ENCODE measurements at regions not wholly inside any gene's neighbourhood (a gene's known extent, or its start where the extent isn't known, plus 50 kb on each side); places are given as distances from the start of the nearest gene placed in this dataset.

GRCh38 chr22:49656291-49656851 is 171.3 kb downstream of the BRD1 start:
- WGBS, 2 donors, result 82 to 84% methylated on average over 17 to 23 of the region's 25 CpGs
- peaks cover 0 to 4% (median 0%) of the 10 kb centered on the region in 4 donors for H3K4me1 ChIP-seq
- H3K36me3 ChIP-seq, result no peaks in the 10 kb centered on the region
- peak overlapping the region in 1 of 4 donors; percentile 72 for H3K27ac ChIP-seq
- peaks cover 0 to 9% (median 0%) of the 10 kb centered on the region in 4 donors for H3K9me3 ChIP-seq
- TF ChIP-seq EP300 (IDR thresholded peaks at IDR 0.05) (no peak), POLR2A (IDR thresholded peaks at IDR 0.05) (no peak), CTCF (IDR thresholded peaks at IDR 0.05) (no peak)
- peak overlapping the region; percentile 15 to 53 (median 38) for H3K4me3 ChIP-seq
- H3K27me3 ChIP-seq, result no peaks in the 10 kb centered on the region
- DNase-seq (ENCODE audit: low spot score in 2 of 2), result no peak

GRCh38 chr22:49655168-49655812 is 172.4 kb downstream of the BRD1 start:
- Histone ChIP-seq H3K27ac (no peak overlapping the region), H3K4me1 (peaks cover 0 to 4% (median 0%) of the 10 kb centered on the region in 4 donors), H3K36me3 (no peaks in the 10 kb centered on the region), H3K27me3 (no peaks in the 10 kb centered on the region), H3K9me3 (peaks cover 0 to 19% (median 0%) of the 10 kb centered on the region in 4 donors), H3K4me3 (no peak overlapping the region)
- no peak for TF ChIP-seq CTCF (IDR thresholded peaks at IDR 0.05)
- 62 to 75% methylated on average over 23 to 29 of the region's 29 CpGs for WGBS, 2 donors
- no peak for DNase-seq (ENCODE audit: low spot score in 2 of 2)

DNA sequence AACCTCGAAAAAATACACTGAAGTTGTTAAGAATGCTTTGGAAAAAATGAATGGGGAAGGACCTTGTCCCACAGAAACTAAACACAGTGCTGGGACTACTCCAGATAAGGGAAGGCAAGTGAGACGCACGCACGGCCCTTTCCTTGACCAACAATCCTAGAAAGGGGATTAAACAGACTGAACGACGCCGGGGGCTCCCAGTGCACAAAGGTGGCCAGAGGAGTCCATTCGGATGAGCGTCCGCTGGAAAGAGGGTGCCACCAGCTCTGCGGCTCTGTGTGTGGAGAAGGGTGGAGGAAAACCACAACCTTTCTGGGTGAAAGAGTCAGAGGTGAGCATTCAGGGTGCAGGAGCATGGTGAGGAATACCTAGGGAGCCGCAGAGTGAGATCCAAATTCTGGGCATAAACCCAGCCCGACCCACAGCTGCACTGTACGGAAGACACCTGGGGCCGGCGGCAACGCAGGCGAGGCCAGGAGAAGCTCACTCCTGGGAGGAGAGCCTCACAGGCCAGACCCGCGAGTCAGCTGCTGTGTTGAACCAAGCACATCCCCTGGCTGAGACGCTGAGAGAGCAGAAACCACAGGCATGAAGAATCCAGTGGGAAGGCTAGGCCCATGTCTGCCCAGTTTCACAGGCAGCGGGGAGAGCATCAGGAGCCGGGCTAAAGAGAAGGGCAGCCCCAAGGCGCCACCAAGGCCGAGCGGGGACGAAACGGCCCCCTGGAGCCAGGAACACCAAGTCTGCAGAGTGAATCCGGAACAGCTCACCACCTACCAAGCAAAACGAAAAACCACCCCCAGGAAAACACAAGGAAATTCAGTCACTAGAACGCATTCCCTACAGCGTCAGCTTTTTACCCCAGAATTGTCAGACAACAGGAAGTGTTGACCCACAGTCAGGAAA is 177.1 kb downstream of the BRD1 start:
- no peak overlapping the region for H3K4me3 ChIP-seq
- H3K9me3 ChIP-seq, result peaks cover 0 to 23% (median 0%) of the 10 kb centered on the region in 4 donors
- H3K36me3 ChIP-seq, result no peaks in the 10 kb centered on the region
- no peak for DNase-seq (ENCODE audit: low spot score in 2 of 2)
- no peak for TF ChIP-seq EP300 (IDR thresholded peaks at IDR 0.05)
- TF ChIP-seq POLR2A (IDR thresholded peaks at IDR 0.05), result no peak
- TF ChIP-seq CTCF (IDR thresholded peaks at IDR 0.05), result no peak
- H3K4me1 ChIP-seq, result no peaks in the 10 kb centered on the region
- no peak overlapping the region for H3K27ac ChIP-seq
- H3K27me3 ChIP-seq, result no peaks in the 10 kb centered on the region
- WGBS, 2 donors, result 87 to 90% methylated on average over 31 to 32 of the region's 32 CpGs

DNA sequence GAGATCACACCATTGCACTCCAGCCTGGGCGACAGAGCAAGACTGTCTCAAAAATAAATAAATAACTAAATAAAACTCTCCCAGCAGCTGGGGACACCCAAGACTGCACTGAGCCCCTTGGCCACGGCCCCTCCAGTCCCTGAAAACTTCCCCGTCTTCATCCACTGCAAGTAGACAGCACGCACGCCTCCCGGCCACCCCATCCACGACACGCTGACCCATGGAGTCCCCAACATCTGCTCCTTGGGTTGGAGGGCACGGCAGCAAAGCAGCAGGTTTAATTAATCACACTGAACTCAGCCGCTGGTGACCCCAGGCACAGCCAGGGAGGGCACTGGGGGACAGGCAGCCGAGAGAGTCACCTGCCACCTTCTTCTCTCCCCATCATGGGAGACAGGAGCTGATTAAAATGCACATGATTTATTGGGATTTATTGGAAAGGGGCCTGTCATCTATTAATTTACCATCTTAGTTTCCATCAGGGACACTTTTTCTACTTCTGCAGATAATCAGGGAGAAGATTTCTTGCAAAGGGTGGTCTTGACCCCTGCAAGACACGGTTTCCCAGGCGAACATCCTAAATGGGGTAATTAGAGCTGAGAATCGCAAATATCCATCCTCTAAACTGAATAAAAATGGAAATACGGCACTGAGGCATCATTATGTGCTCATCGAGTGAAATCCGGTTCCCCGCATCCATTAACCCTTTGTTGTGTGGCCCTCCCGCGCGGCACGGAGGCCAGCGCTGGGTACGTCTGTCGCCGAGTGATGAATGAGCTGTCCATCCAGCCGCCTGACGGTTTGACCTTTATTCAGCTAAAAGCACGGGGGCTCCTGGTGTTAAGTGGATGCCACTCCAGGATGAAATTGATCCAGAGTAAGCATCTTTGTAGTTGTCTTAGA is 178.3 kb downstream of the BRD1 start:
- 50 to 53% methylated on average over 29 of the region's 29 CpGs for WGBS, 2 donors
- TF ChIP-seq POLR2A (IDR thresholded peaks at IDR 0.05), result no peak
- TF ChIP-seq CTCF (IDR thresholded peaks at IDR 0.05), result no peak
- no peak for TF ChIP-seq EP300 (IDR thresholded peaks at IDR 0.05)

More for the DNA sequence above, 178.3 kb downstream of the BRD1 start:
- no peak overlapping the region for H3K27ac ChIP-seq
- H3K36me3 ChIP-seq, result no peaks in the 10 kb centered on the region
- no peak overlapping the region for H3K4me3 ChIP-seq
- H3K27me3 ChIP-seq, result no peaks in the 10 kb centered on the region
- peaks cover 0 to 23% (median 0%) of the 10 kb centered on the region in 4 donors for H3K9me3 ChIP-seq
- H3K4me1 ChIP-seq, result no peaks in the 10 kb centered on the region
- no peak for DNase-seq (ENCODE audit: low spot score in 2 of 2)

Measured in tibial nerve (tissue), 4 donors.